ENCODE measurements at regions not wholly inside any gene's neighbourhood (a gene's known extent, or its start where the extent isn't known, plus 50 kb on each side); places are given as distances from the start of the nearest gene placed in this dataset.

DNA sequence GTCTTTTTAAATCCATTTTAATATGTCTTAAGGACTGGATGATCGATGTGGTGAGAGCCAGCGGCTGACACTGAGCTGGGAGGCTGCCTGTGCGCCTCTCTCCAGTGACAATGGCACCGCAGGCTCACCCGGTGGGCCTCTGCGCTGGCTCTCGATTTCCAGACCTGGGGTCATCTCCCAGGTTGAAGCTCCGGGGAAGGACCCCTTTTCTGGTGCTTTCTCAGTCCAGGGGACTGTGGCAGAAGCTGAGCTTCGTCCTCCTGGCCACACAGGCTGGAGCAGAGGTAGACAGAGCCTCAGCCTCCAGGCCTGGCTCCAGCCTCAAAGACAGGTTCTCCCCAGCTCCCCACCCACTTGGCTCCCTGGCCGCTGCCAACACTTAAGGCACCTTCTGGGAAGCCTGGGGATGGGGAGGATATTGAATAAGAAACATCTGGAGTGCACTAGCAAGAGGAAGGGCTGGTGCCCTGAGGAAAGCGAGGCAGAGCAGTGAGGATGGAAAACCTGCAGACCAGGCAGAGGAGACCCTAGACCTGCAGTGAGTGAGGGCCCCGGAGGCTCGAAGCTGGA is 154.2 kb upstream of the SMAD3 start:
- peaks cover 4% of the 10 kb centered on the region for H3K9me3 Mint-ChIP-seq
- no peak for DNase-seq
- peaks cover 13% of the 10 kb centered on the region for H3K4me1 Mint-ChIP-seq

DNA sequence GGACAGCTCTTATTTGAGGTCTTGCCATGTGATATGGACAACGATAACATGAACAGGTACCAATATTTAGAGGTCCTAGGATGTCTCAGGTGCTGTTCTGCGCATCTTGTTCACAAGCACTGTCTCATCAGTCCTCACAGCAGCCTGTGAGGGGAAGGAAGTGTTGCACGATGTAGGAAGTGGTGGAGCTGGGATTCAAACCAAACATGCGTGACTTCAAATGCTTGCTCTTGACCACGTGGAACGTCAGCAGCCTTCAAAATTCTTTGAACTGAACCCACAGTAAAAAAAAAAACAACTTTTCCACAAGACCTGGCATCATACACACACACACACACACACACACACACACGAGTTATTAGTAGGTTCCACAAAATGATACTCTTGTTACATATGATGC is 153.4 kb upstream of the SMAD3 start:
- H3K27ac Mint-ChIP-seq: no peak overlapping the region
- no peak overlapping the region for H3K4me3 Mint-ChIP-seq
- no peak for DNase-seq
- peaks cover 12% of the 10 kb centered on the region for H3K9me3 Mint-ChIP-seq
- H3K4me1 Mint-ChIP-seq: peaks cover 13% of the 10 kb centered on the region
- H3K36me3 Mint-ChIP-seq (ENCODE audit: low read depth): no peaks in the 10 kb centered on the region
- peaks cover 26% of the 10 kb centered on the region for H3K27me3 Mint-ChIP-seq (ENCODE audit: low read depth, poor library complexity)
- TF ChIP-seq CTCF (IDR thresholded peaks at IDR 0.05): no peak

More for the DNA sequence above, 154.2 kb upstream of the SMAD3 start:
- no peak overlapping the region for H3K27ac Mint-ChIP-seq
- no peak overlapping the region for H3K4me3 Mint-ChIP-seq
- TF ChIP-seq CTCF (IDR thresholded peaks at IDR 0.05): no peak
- no peaks in the 10 kb centered on the region for H3K36me3 Mint-ChIP-seq (ENCODE audit: low read depth)
- H3K27me3 Mint-ChIP-seq (ENCODE audit: low read depth, poor library complexity): peaks cover 26% of the 10 kb centered on the region

GRCh38 chr15:66912441-66912840 is 153.0 kb upstream of the SMAD3 start:
- no peak for TF ChIP-seq CTCF (IDR thresholded peaks at IDR 0.05)
- Mint-ChIP-seq H3K4me1 (peaks cover 13% of the 10 kb centered on the region), H3K27me3 (ENCODE audit: low read depth, poor library complexity) (peaks cover 27% of the 10 kb centered on the region), H3K36me3 (ENCODE audit: low read depth) (no peaks in the 10 kb centered on the region), H3K27ac (no peak overlapping the region), H3K4me3 (no peak overlapping the region), H3K9me3 (peaks cover 15% of the 10 kb centered on the region)
- DNase-seq: no peak

GRCh38 chr15:66917904-66918448 is 147.4 kb upstream of the SMAD3 start:
- H3K36me3 Mint-ChIP-seq (ENCODE audit: low read depth): no peaks in the 10 kb centered on the region
- no peak overlapping the region for H3K4me3 Mint-ChIP-seq

DNA sequence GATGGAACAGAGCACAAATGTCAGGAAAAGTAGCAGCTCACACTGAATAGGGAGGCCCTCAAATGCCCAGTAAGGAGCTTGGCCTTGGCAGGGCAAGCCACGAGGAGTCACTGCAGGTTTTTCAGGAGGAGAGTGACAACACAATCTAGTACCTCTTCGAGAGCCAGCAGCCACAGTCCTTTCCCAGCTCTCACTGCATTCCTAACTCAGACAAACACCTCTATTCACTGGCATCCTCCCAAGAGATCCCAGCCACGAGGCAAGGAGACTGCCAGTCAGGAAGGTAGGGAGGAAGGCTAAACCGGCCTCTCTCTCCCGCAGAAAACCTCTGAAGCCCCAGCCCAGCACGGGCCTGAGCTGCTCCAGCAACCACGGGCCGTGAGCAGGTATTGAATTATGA is 146.0 kb upstream of the SMAD3 start:
- Mint-ChIP-seq H3K4me1 (peaks cover 27% of the 10 kb centered on the region), H3K9me3 (peaks cover 35% of the 10 kb centered on the region), H3K27me3 (ENCODE audit: low read depth, poor library complexity) (peaks cover 23% of the 10 kb centered on the region), H3K27ac (no peak overlapping the region), H3K36me3 (ENCODE audit: low read depth) (no peaks in the 10 kb centered on the region), H3K4me3 (no peak overlapping the region)
- DNase-seq: no peak
- TF ChIP-seq CTCF (IDR thresholded peaks at IDR 0.05): no peak

More at GRCh38 chr15:66917904-66918448, 147.4 kb upstream of the SMAD3 start:
- peaks cover 28% of the 10 kb centered on the region for H3K9me3 Mint-ChIP-seq
- TF ChIP-seq CTCF (IDR thresholded peaks at IDR 0.05): no peak
- no peak overlapping the region for H3K27ac Mint-ChIP-seq
- H3K4me1 Mint-ChIP-seq: peaks cover 24% of the 10 kb centered on the region
- DNase-seq: no peak
- H3K27me3 Mint-ChIP-seq (ENCODE audit: low read depth, poor library complexity): peaks cover 21% of the 10 kb centered on the region

GRCh38 chr15:66921319-66921915 is 144.0 kb upstream of the SMAD3 start:
- Mint-ChIP-seq H3K4me1 (peaks cover 27% of the 10 kb centered on the region), H3K4me3 (no peak overlapping the region), H3K27ac (no peak overlapping the region), H3K9me3 (peaks cover 30% of the 10 kb centered on the region), H3K36me3 (ENCODE audit: low read depth) (no peaks in the 10 kb centered on the region), H3K27me3 (ENCODE audit: low read depth, poor library complexity) (peaks cover 14% of the 10 kb centered on the region)
- TF ChIP-seq CTCF (IDR thresholded peaks at IDR 0.05): no peak
- no peak for DNase-seq

All from nephron progenitor cell (in vitro differentiated cells).